Fibroblast of the aortic adventitia (primary cell): ENCODE measurements at regions not wholly inside any gene's neighbourhood (a gene's known extent, or its start where the extent isn't known, plus 50 kb on each side); places are given as distances from the start of the nearest gene placed in this dataset.

Source experiments
- DNase-seq: peaks from one replicate; pipeline ENCODE4 v3.0.0-alpha.2; 2010; ENCODE audit warnings: low read depth
- H3K4me3 ChIP-seq: 2 replicates; pipeline ENCODE4 v1.5.1; 2011; ENCODE audit warnings: low read depth, mild to moderate bottlenecking, control low read depth, low read length, moderate library complexity
- TF ChIP-seq, protein P1 (sequence below): IDR thresholded peaks from 2 replicates; pipeline ENCODE4 v1.5.1; 2011; ENCODE audit warnings: mild to moderate bottlenecking, low read length, control low read depth, inconsistent platforms; ENCODE audit not compliant: insufficient read depth

DNA sequence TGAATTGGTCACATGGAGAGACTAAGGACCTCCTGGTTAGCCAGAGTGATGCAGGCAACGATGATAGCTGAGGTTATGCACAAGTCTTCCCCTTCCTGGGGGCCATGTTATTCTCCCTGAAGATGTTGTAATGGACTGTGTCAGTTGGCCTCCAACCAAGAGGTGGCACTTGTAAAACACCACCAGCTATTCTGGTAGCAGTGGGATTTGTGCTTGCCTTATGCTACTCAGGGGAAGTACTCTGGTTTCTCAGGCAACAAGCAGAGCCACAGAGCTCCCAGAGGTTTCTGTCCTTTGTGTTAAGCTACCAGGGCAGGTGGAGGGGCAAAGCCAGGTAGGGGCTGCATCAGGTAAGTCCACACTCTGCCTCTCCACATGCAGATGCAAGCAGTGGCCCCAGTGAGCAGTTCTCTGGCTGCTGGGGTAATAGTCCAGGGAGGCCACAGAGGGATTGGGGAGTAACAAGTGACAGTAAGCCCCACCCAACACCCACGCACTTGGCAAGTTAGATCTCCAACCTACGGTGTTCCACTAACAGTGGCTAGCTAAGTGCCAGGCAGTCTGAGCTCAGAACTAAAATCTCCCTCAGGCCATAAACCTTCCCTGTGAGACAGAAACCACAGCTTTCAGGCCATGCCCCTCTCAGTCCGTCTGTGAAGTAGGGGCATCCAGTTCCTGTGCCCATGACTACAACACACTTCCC lies 99.7 kb downstream of the RND3 start:
- TF ChIP-seq, protein P1, sequence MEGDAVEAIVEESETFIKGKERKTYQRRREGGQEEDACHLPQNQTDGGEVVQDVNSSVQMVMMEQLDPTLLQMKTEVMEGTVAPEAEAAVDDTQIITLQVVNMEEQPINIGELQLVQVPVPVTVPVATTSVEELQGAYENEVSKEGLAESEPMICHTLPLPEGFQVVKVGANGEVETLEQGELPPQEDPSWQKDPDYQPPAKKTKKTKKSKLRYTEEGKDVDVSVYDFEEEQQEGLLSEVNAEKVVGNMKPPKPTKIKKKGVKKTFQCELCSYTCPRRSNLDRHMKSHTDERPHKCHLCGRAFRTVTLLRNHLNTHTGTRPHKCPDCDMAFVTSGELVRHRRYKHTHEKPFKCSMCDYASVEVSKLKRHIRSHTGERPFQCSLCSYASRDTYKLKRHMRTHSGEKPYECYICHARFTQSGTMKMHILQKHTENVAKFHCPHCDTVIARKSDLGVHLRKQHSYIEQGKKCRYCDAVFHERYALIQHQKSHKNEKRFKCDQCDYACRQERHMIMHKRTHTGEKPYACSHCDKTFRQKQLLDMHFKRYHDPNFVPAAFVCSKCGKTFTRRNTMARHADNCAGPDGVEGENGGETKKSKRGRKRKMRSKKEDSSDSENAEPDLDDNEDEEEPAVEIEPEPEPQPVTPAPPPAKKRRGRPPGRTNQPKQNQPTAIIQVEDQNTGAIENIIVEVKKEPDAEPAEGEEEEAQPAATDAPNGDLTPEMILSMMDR: no peak
- DNase-seq: no peak
- H3K4me3 ChIP-seq: no peak overlapping the region

DNA sequence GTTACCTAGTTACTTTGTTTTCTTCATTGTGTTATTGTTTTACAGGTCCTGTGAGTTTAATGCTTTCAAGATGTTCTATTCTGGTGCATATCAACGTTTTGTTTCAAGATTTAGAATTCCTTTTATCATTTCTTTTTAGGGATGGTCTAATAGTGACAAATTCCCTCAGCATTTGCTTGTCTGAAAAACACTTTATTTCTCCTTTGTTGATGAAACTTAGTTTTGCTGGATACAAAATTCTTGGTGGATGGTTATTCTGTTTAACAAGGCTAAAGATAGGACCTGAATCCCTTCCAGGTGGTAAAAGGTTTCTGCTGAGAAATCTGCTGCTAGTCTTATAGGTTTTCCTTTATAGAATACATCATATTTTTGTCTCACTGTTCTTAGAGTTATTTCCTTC lies 102.3 kb downstream of the RND3 start:
- DNase-seq: no peak
- TF ChIP-seq, protein P1: no peak
- H3K4me3 ChIP-seq: no peak overlapping the region

- no peak overlapping the region for H3K4me3 ChIP-seq
- DNase-seq: no peak
- TF ChIP-seq, protein P1: no peak
These were observed 103.9 kb downstream of the RND3 start for GRCh38 chr2:150383587-150383986.

- H3K4me3 ChIP-seq: no peak overlapping the region
- TF ChIP-seq, protein P1: no peak
- no peak for DNase-seq
These were observed 108.3 kb downstream of the RND3 start for GRCh38 chr2:150379166-150379565.

- H3K4me3 ChIP-seq: no peak overlapping the region
- TF ChIP-seq, protein P1: no peak
- DNase-seq: no peak
These were observed 108.8 kb downstream of the RND3 start for GRCh38 chr2:150378686-150379085.

DNA sequence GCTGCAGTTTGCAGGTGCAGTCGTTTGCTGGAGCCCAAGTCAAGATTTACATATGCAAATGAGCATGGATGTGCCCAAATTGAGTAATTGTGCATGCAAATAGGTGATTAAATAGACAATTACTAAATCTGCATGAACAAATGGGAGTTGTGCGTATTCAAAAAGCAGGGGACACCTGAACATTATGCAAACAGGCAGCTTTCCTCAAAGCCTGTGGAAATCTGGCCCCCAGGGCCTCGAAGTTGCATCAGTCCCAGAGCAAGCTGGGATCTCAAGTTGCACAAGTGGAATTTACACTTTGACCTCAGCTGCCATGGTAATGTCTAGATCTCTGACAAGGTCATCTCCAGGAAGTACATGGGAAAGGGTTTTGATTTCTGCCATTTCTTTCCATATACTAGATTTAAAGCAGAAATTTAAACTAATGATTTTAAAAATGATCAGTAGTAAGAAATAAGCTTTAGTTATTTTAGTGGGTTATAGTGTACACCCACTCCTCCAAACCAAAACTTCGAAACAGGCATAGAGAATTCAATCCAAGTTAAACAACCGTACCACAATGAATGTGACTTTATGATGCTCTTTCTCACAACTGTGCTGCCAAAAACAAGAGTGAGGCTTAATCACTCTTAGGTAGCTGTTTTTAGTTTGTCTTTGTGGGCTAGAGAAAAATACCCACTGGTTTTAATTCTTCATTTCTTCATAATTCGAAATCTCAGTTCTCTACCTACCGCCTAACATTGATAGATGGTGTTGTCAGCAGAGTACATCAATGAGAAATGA lies 110.7 kb downstream of the RND3 start:
- peak; percentile 52 for DNase-seq
- TF ChIP-seq, protein P1: no peak
- no peak overlapping the region for H3K4me3 ChIP-seq
